ENCODE measurements at regions not wholly inside any gene's neighbourhood (a gene's known extent, or its start where the extent isn't known, plus 50 kb on each side); places are given as distances from the start of the nearest gene placed in this dataset.

DNA sequence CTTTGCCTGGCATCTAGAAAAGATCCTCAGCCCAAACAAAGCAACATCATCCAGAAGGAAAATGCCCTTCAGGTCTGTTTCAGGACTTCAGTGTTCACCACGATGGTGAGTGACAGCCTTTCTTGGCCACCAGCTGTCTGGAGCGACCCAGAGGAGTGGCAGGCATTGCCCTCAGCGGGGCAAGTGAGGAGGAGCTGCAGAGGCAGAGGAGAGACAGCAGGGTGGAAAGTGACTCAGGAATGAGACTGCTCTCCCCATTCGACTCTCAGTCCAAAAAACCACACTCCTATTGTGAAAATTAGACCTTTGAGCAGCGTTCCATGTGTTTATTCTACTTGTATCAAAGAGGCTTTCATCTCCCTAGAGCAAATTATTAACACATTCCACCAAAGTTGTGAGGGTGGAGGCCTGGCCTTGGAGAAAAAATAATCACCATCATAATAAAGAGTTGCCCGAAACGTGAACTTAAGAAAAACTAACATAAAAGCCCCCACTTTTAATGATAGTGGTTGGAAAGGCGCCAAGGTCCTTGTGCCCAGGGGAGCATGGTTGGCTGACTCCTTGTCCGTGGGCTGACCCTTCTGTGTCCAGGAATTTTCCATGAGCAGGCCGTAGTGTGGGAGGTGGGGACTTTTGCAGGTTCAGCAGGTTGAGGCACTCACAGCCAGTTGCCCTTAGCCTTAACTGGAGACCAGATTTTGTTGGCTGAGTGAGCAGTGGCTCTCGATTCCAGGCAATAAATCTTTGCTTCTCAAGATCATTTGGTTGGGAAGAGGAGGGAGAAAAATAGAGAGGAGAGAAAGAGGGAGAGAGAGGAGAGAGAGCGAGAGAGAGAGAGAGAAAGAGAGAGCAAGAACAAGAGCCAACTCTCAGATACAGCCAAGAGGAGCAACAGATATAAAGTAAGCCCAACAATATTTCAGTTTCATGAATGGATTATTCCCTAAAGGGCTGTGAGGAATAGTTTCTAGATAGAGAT lies 125.9 kb upstream of the ANKRD55 start:
- WGBS (ENCODE audit: extremely low coverage, insufficient read length, low lambda C conversion rate), result no CpG with 5 or more reads among the region's 12 CpGs
- no peak for DNase-seq
- no peak for TF ChIP-seq CTCF (conservative IDR thresholded peaks at IDR 0.05)

More for the DNA sequence above, 125.9 kb upstream of the ANKRD55 start:
- no peak overlapping the region for H2AK5ac ChIP-seq (ENCODE audit: insufficient read length, low read length)
- H4K91ac ChIP-seq (ENCODE audit: insufficient read length, low read depth, low read length), result no peak overlapping the region
- H3K27me3 ChIP-seq (ENCODE audit: insufficient read depth, low read length), result no peaks in the 10 kb centered on the region
- no peaks in the 10 kb centered on the region for H3K23me2 ChIP-seq (ENCODE audit: insufficient read length, low read depth, low read length, poor library complexity, severe bottlenecking)
- H2BK120ac ChIP-seq (ENCODE audit: low read depth, low read length, poor library complexity, severe bottlenecking), result no peak overlapping the region
- H3K18ac ChIP-seq (ENCODE audit: insufficient read length, low read depth, low read length), result no peak overlapping the region
- H3K9me3 Mint-ChIP-seq, result no peaks in the 10 kb centered on the region
- no peak overlapping the region for H2BK5ac ChIP-seq (ENCODE audit: insufficient read length, low read length)
- H3K27ac ChIP-seq (ENCODE audit: insufficient read length, low read depth, low read length), result no peak overlapping the region
- H3K56ac ChIP-seq (ENCODE audit: insufficient read length, low read depth, low read length), result no peak overlapping the region
- no peaks in the 10 kb centered on the region for H3K36me3 Mint-ChIP-seq (ENCODE audit: insufficient read depth in 1 of 3, low read depth in 3 of 3)
- no peak overlapping the region for H2AFZ ChIP-seq (ENCODE audit: low read length)
- no peak overlapping the region for H3K14ac ChIP-seq (ENCODE audit: insufficient read depth, low read length)
- H4K5ac ChIP-seq (ENCODE audit: insufficient read length, low read depth, low read length), result no peak overlapping the region
- no peak overlapping the region for H2BK12ac ChIP-seq (ENCODE audit: insufficient read length, low read depth, low read length)
- no peak overlapping the region for H3K23ac ChIP-seq (ENCODE audit: insufficient read length, low read depth, low read length)
- no peaks in the 10 kb centered on the region for H4K20me1 ChIP-seq (ENCODE audit: control insufficient read depth, insufficient read depth, insufficient read length)
- H3K9ac ChIP-seq (ENCODE audit: extremely low read depth, insufficient read length, low read length), result no peak overlapping the region
- H3K4ac ChIP-seq (ENCODE audit: low read depth, low read length), result no peak overlapping the region
- H3K27ac Mint-ChIP-seq, result no peak overlapping the region; a peak in 2 of 7 replicates
- no peak overlapping the region for H3K4me3 Mint-ChIP-seq
- no peak overlapping the region for H3T11ph ChIP-seq (ENCODE audit: low read length)
- H4K8ac ChIP-seq (replicated peaks; ENCODE audit: insufficient read length, low read depth, low read length), result no peak overlapping the region
- peaks cover 3 to 5% of the 10 kb centered on the region in 2 experiments; a peak in 3 of 4 replicates for H3K4me1 Mint-ChIP-seq
- H3K79me1 ChIP-seq (ENCODE audit: insufficient read depth, low read depth, low read length, poor library complexity, severe bottlenecking), result no peaks in the 10 kb centered on the region
- H2BK15ac ChIP-seq (ENCODE audit: low read depth, low read length), result no peak overlapping the region
- H3K79me2 ChIP-seq (ENCODE audit: insufficient read depth, low read length), result no peaks in the 10 kb centered on the region
- H3K9me3 ChIP-seq (ENCODE audit: control insufficient read depth, low read depth, low read length), result no peaks in the 10 kb centered on the region
- no peak overlapping the region for H2BK20ac ChIP-seq (ENCODE audit: low read depth, low read length, poor library complexity, severe bottlenecking)
- H3K4me2 ChIP-seq (ENCODE audit: insufficient read depth, insufficient read length, low read length), result no peak overlapping the region
- H3K4me1 ChIP-seq (ENCODE audit: insufficient read depth, low read length), result no peaks in the 10 kb centered on the region
- H3K27me3 Mint-ChIP-seq (ENCODE audit: low read depth), result no peaks in the 10 kb centered on the region

All from H9 (cell line).